K562 (cell line): ENCODE measurements at regions not wholly inside any gene's neighbourhood (a gene's known extent, or its start where the extent isn't known, plus 50 kb on each side); places are given as distances from the start of the nearest gene placed in this dataset.

Source experiments
- ATAC-seq: fragments of 200-7000 bp; cut with Tn5 transposase; 3 replicates; pipeline ENCODE4 v1.9.1; 2020; ENCODE audit warnings: moderate library complexity
- BruUV-seq: library from RNA; stranded (reverse); fragments of 400-500 nt; replicated peaks from 2 replicates; lab custom pipeline; 2021; lab: Mats Ljungman, UMichigan
- CTCF ChIA-PET: fragments of 300-600 bp; formaldehyde crosslinking; extraction: SDS; loops from one replicate; lab custom pipeline; 2021; ENCODE audit warnings: low intra/inter-chr PET ratio; lab: Yijun Ruan, JAX
- POLR2A ChIA-PET: fragments of 300-600, 350-650 bp; sonication (Branson Sonifier 250); formaldehyde crosslinking; extraction: SDS; loops from one replicate; lab custom pipeline; 2021; ENCODE audit warnings: antibody characterized with exemption, inconsistent platforms; lab: Yijun Ruan, JAX
- DNase-seq, 4 experiments: peaks; one replicate each; pipeline versions ENCODE4 v3.0.0 to v3.0.0-alpha.2; 2011 to 2018; ENCODE audit warnings: low spot score in 3 of 4, mixed read lengths in 3 of 4; ENCODE audit errors: extremely low read depth in 1 of 4
- FAIRE-seq: peaks from 2 replicates; lab custom pipeline; 2011; peaks lifted over from hg19 to GRCh38; lab: Jason Lieb, UNC
- H2AFZ ChIP-seq: 2 replicates; pipeline ENCODE4 v1.6.0; 2011; ENCODE audit warnings: low read depth, low read length, control low read depth, inconsistent platforms
- H3K27ac ChIP-seq: fragments of 200-600 bp; 3 replicates; pipeline ENCODE4 v1.8.0; 2011; ENCODE audit warnings: low read depth, mild to moderate bottlenecking, control low read depth, inconsistent platforms, low read length, moderate library complexity, mixed read lengths; ENCODE audit errors: extremely low read depth
- H3K27me3 ChIP-seq, 2 experiments: fragments of 300-600 bp in 1 of 2; 2 replicates in 1 of 2; 3 replicates in 1 of 2; pipeline versions ENCODE4 v1.6.0 to v1.8.0; 2011; ENCODE audit warnings: inconsistent platforms in 2 of 2, low read length in 2 of 2, mild to moderate bottlenecking in 1 of 2, mixed read lengths in 1 of 2, moderate library complexity in 1 of 2; ENCODE audit not compliant: control insufficient read depth in 2 of 2, insufficient read depth in 2 of 2
- H3K36me3 ChIP-seq: fragments of 300-600 bp; 3 replicates; pipeline ENCODE4 v1.8.0; 2011; ENCODE audit warnings: mild to moderate bottlenecking, low read length, inconsistent platforms; ENCODE audit not compliant: control insufficient read depth, insufficient read depth
- H3K4me1 ChIP-seq, 2 experiments: fragments of 200-600 bp in 1 of 2; replicated peaks in 1 of 2; 2 replicates in 1 of 2; 3 replicates in 1 of 2; pipeline versions ENCODE4 v1.5.1 to v1.8.0; 2011; ENCODE audit warnings: inconsistent platforms in 2 of 2, low read length in 2 of 2, mild to moderate bottlenecking in 1 of 2, mixed read lengths in 1 of 2, moderate library complexity in 1 of 2; ENCODE audit not compliant: control insufficient read depth in 2 of 2, insufficient read depth in 2 of 2
- H3K4me2 ChIP-seq: 2 replicates; pipeline ENCODE4 v1.6.1; 2011; ENCODE audit warnings: low read length, control low read depth, inconsistent platforms, mixed read lengths; ENCODE audit not compliant: insufficient read depth
- H3K4me3 ChIP-seq: fragments of 200-600 bp; sonication (generic), shearing (Covaris generic); 2 replicates; pipeline ENCODE4 v1.5.1; 2016; ENCODE audit warnings: control low read depth, inconsistent platforms
- H3K79me2 ChIP-seq: fragments of 200-600 bp; 3 replicates; pipeline ENCODE4 v1.8.0; 2011; ENCODE audit warnings: low read length, inconsistent platforms; ENCODE audit not compliant: control insufficient read depth, insufficient read depth
- H3K9ac ChIP-seq, 2 experiments: 2 replicates each; pipeline versions ENCODE4 v1.6.0 to v1.6.1; 2011; ENCODE audit warnings: low read depth in 2 of 2, low read length in 2 of 2, control low read depth in 1 of 2, inconsistent platforms in 1 of 2, mild to moderate bottlenecking in 1 of 2, mixed read lengths in 1 of 2; ENCODE audit not compliant: insufficient read depth in 1 of 2
- H3K9me1 ChIP-seq: one replicate; pipeline ENCODE4 v1.6.0; 2011; ENCODE audit warnings: inconsistent platforms, mild to moderate bottlenecking, low read length, moderate library complexity; ENCODE audit not compliant: control insufficient read depth, insufficient read depth
- H3K9me3 ChIP-seq: replicated peaks from 2 replicates; pipeline ENCODE4 v1.5.1; 2011; ENCODE audit warnings: low read depth, low read length, inconsistent platforms; ENCODE audit not compliant: control insufficient read depth, insufficient read depth
- H4K20me1 ChIP-seq: replicated peaks from 2 replicates; pipeline ENCODE4 v1.6.1; 2011; ENCODE audit warnings: low read length, inconsistent platforms, mixed read lengths; ENCODE audit not compliant: control insufficient read depth, insufficient read depth
- BHLHE40 ChIP-seq: IDR thresholded peaks from 2 replicates; pipeline ENCODE4 v1.6.1; 2011; ENCODE audit warnings: low read length, improper control_type of control experiment
- DEAF1 ChIP-seq: fragments of 450-650 bp; formaldehyde crosslinking; IDR thresholded peaks from 2 replicates; pipeline ENCODE4 v1.4.0; 2020; ENCODE audit warnings: mild to moderate bottlenecking, moderate library complexity
- ILK ChIP-seq: fragments of 450-650 bp; IDR thresholded peaks from 2 replicates; pipeline ENCODE4 v1.6.1; 2016; ENCODE audit warnings: missing genetic modification characterization, low read depth, mild to moderate bottlenecking, missing compliant biosample characterization, moderate library complexity, borderline replicate concordance
- NFRKB ChIP-seq: fragments of 450-650 bp; IDR thresholded peaks from 2 replicates; pipeline ENCODE4 v1.6.1; 2016; ENCODE audit warnings: low read depth
- NR2C2 ChIP-seq, 2 experiments: fragments of 200-800 bp in 1 of 2; sonication (Bioruptor generic) in 1 of 2; sonication (generic) in 1 of 2; formaldehyde crosslinking in 1 of 2; IDR thresholded peaks; 2 replicates each; pipeline versions ENCODE4 v1.6.1 to v1.8.0; 2016 to 2022; ENCODE audit warnings: mild to moderate bottlenecking in 1 of 2, missing compliant biosample characterization in 1 of 2, missing genetic modification characterization in 1 of 2, missing genetic modification reagents in 1 of 2
- ZFP1 ChIP-seq: fragments of 450-650 bp; formaldehyde crosslinking; IDR thresholded peaks from 2 replicates; pipeline ENCODE4 v1.4.0; 2020; ENCODE audit warnings: mild to moderate bottlenecking, mixed read lengths
- ZNF740 ChIP-seq, 3 experiments: fragments of 200-800 bp in 1 of 3; sonication (Bioruptor generic) in 1 of 3; sonication (generic) in 1 of 3; formaldehyde crosslinking in 1 of 3; IDR thresholded peaks; 2 replicates each; pipeline versions ENCODE4 v1.6.1 to v1.8.0; 2016 to 2022; ENCODE audit warnings: mild to moderate bottlenecking in 2 of 3, missing compliant biosample characterization in 2 of 3, missing genetic modification characterization in 2 of 3, missing genetic modification reagents in 1 of 3
- ZNF764 ChIP-seq: fragments of 250-450 bp; sonication (Bioruptor Pico); IDR thresholded peaks from 2 replicates; pipeline ENCODE4 v1.4.0; 2020; ENCODE audit warnings: low read depth, mild to moderate bottlenecking, moderate library complexity
- ZZZ3 ChIP-seq: fragments of 450-650 bp; IDR thresholded peaks from 2 replicates; pipeline ENCODE4 v1.6.1; 2016; ENCODE audit warnings: antibody characterized with exemption, mild to moderate bottlenecking, moderate library complexity
- in situ Hi-C: fragments of 300-500 bp; cut with MboI; formaldehyde crosslinking; loops from 4 replicates; pipeline ENCODE4 v1.15.0; 2018; ENCODE audit warnings: inconsistent platforms, mixed read lengths
- intact Hi-C: fragments of 100-400 bp; cut with micrococcal nuclease; formaldehyde crosslinking; loops from 2 replicates; pipeline ENCODE4 v1.14.2; 2022
- TF ChIP-seq, protein P1 (sequence below), 2 experiments: fragments of 450-650 bp in 1 of 2; sonication (generic) in 1 of 2; formaldehyde crosslinking in 1 of 2; IDR thresholded peaks; 2 replicates each; pipeline versions ENCODE4 v1.7.1 to v1.9.0; 2016 to 2022; ENCODE audit warnings: inconsistent platforms in 1 of 2, mild to moderate bottlenecking in 1 of 2, missing genetic modification reagents in 1 of 2

DNA sequence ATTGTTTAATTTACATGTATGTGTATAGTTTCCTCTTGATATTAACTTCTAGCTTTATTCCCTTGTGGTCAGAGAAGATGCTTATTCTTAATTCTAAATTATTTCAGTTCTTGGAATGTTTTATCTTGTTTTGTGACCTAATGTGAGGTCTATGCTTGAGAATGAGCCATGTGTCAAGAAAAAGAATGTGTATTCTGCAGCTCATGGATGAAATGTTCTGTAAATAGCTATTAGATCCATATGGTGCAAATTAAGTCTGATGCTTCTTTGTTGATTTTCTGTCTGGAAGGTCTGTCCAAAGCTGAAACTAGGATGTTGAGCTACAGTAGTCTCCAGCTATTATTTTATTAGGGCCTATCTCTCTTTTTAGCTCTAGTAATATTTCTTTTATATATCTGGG lies 187.3 kb upstream of the RASGEF1B start:
- Histone ChIP-seq H4K20me1 (no peaks in the 10 kb centered on the region), H3K4me3 (no peak overlapping the region), H3K9me3 (no peaks in the 10 kb centered on the region), H3K4me2 (no peak overlapping the region), H3K79me2 (no peaks in the 10 kb centered on the region), H3K9me1 (no peaks in the 10 kb centered on the region), H2AFZ (no peak overlapping the region), H3K9ac (no peak overlapping the region), H3K36me3 (no peaks in the 10 kb centered on the region), H3K27ac (no peak overlapping the region), H3K4me1 (no peaks in the 10 kb centered on the region), H3K27me3 (no peaks in the 10 kb centered on the region)
- FAIRE-seq, result no peak
- DNase-seq, result no peak
- ChIA-PET POLR2A (no interaction called here), CTCF (no interaction called here)
- in situ Hi-C loops (no loop called here), intact Hi-C loops (no loop called here)
- no peak for ATAC-seq
- BruUV-seq, result no TSS peak
- TF ChIP-seq ZNF764, result no peak
- no peak for TF ChIP-seq ZZZ3
- TF ChIP-seq ZFP1 (CRISPR knock-in tag), result no peak
- TF ChIP-seq, protein P1, sequence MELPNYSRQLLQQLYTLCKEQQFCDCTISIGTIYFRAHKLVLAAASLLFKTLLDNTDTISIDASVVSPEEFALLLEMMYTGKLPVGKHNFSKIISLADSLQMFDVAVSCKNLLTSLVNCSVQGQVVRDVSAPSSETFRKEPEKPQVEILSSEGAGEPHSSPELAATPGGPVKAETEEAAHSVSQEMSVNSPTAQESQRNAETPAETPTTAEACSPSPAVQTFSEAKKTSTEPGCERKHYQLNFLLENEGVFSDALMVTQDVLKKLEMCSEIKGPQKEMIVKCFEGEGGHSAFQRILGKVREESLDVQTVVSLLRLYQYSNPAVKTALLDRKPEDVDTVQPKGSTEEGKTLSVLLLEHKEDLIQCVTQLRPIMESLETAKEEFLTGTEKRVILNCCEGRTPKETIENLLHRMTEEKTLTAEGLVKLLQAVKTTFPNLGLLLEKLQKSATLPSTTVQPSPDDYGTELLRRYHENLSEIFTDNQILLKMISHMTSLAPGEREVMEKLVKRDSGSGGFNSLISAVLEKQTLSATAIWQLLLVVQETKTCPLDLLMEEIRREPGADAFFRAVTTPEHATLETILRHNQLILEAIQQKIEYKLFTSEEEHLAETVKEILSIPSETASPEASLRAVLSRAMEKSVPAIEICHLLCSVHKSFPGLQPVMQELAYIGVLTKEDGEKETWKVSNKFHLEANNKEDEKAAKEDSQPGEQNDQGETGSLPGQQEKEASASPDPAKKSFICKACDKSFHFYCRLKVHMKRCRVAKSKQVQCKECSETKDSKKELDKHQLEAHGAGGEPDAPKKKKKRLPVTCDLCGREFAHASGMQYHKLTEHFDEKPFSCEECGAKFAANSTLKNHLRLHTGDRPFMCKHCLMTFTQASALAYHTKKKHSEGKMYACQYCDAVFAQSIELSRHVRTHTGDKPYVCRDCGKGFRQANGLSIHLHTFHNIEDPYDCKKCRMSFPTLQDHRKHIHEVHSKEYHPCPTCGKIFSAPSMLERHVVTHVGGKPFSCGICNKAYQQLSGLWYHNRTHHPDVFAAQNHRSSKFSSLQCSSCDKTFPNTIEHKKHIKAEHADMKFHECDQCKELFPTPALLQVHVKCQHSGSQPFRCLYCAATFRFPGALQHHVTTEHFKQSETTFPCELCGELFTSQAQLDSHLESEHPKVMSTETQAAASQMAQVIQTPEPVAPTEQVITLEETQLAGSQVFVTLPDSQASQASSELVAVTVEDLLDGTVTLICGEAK (IDR thresholded peaks at IDR 0.05), result no peak
- TF ChIP-seq, protein P1 (CRISPR knock-in tag; IDR thresholded peaks at IDR 0.05), result no peak
- no peak for TF ChIP-seq NR2C2 (CRISPR knock-in tag; IDR thresholded peaks at IDR 0.05)
- no peak for TF ChIP-seq NR2C2 (tag; IDR thresholded peaks at IDR 0.05)
- no peak for TF ChIP-seq ILK
- no peak for TF ChIP-seq ZNF740 (CRISPR knock-in tag; IDR thresholded peaks at IDR 0.05)
- no peak for TF ChIP-seq ZNF740 (tag; IDR thresholded peaks at IDR 0.05)
- TF ChIP-seq DEAF1, result no peak
- TF ChIP-seq NFRKB, result no peak
- no peak for TF ChIP-seq BHLHE40
